H9 (cell line): ENCODE measurements at regions not wholly inside any gene's neighbourhood (a gene's known extent, or its start where the extent isn't known, plus 50 kb on each side); places are given as distances from the start of the nearest gene placed in this dataset.

Experiments used
- DNase-seq: peaks from one replicate; pipeline ENCODE4 v3.0.0-alpha.2; 2017
- H2AFZ ChIP-seq: one replicate; pipeline ENCODE4 v1.6.1; 2013; ENCODE audit warnings: mild to moderate bottlenecking, low read length, control low read depth, moderate library complexity
- H2AK5ac ChIP-seq: 2 replicates; pipeline ENCODE4 v1.6.1; 2013; ENCODE audit warnings: low read length, control low read depth, mixed read lengths; ENCODE audit not compliant: insufficient read length
- H2BK120ac ChIP-seq: one replicate; pipeline ENCODE4 v1.6.1; 2013; ENCODE audit warnings: low read depth, mild to moderate bottlenecking, low read length, control low read depth, inconsistent platforms; ENCODE audit not compliant: poor library complexity, severe bottlenecking
- H2BK12ac ChIP-seq: 2 replicates; pipeline ENCODE4 v1.6.1; 2013; ENCODE audit warnings: low read length, control low read depth, mixed read lengths, low read depth; ENCODE audit not compliant: insufficient read length
- H2BK15ac ChIP-seq: 2 replicates; pipeline ENCODE4 v1.6.1; 2013; ENCODE audit warnings: low read depth, low read length, control low read depth
- H2BK20ac ChIP-seq: one replicate; pipeline ENCODE4 v1.6.1; 2013; ENCODE audit warnings: low read depth, mild to moderate bottlenecking, low read length, control low read depth, inconsistent platforms; ENCODE audit not compliant: poor library complexity, severe bottlenecking
- H2BK5ac ChIP-seq: 2 replicates; pipeline ENCODE4 v1.6.1; 2013; ENCODE audit warnings: low read length, control low read depth, mixed read lengths; ENCODE audit not compliant: insufficient read length
- H3K14ac ChIP-seq: 2 replicates; pipeline ENCODE4 v1.6.1; 2013; ENCODE audit warnings: low read length, control low read depth; ENCODE audit not compliant: insufficient read depth
- H3K18ac ChIP-seq: 2 replicates; pipeline ENCODE4 v1.6.1; 2013; ENCODE audit warnings: low read depth, mild to moderate bottlenecking, mixed read lengths, low read length, control low read depth; ENCODE audit not compliant: insufficient read length
- H3K23ac ChIP-seq: 2 replicates; pipeline ENCODE4 v1.6.1; 2013; ENCODE audit warnings: low read length, control low read depth, mixed read lengths, low read depth; ENCODE audit not compliant: insufficient read length
- H3K23me2 ChIP-seq: 2 replicates; pipeline ENCODE4 v1.6.1; 2013; ENCODE audit warnings: low read depth, mild to moderate bottlenecking, mixed read lengths, low read length, control low read depth; ENCODE audit not compliant: insufficient read length, poor library complexity, severe bottlenecking
- H3K27ac ChIP-seq: 2 replicates; pipeline ENCODE4 v1.5.1; 2013; ENCODE audit warnings: low read length, control low read depth, mixed read lengths, low read depth; ENCODE audit not compliant: insufficient read length
- H3K27me3 ChIP-seq: 2 replicates; pipeline ENCODE4 v1.6.1; 2013; ENCODE audit warnings: low read length, control low read depth, inconsistent platforms; ENCODE audit not compliant: insufficient read depth
- H3K4ac ChIP-seq: 2 replicates; pipeline ENCODE4 v1.6.1; 2013; ENCODE audit warnings: low read depth, mild to moderate bottlenecking, control low read depth, inconsistent platforms, low read length, moderate library complexity
- H3K4me1 ChIP-seq: 2 replicates; pipeline ENCODE4 v1.6.1; 2013; ENCODE audit warnings: low read length, control low read depth, inconsistent platforms; ENCODE audit not compliant: insufficient read depth
- H3K4me2 ChIP-seq: 2 replicates; pipeline ENCODE4 v1.6.1; 2013; ENCODE audit warnings: low read length, control low read depth, mixed read lengths; ENCODE audit not compliant: insufficient read length, insufficient read depth
- H3K56ac ChIP-seq: 2 replicates; pipeline ENCODE4 v1.6.1; 2013; ENCODE audit warnings: low read depth, mild to moderate bottlenecking, mixed read lengths, low read length, control low read depth; ENCODE audit not compliant: insufficient read length
- H3K79me1 ChIP-seq: 2 replicates; pipeline ENCODE4 v1.6.1; 2013; ENCODE audit warnings: low read depth, mild to moderate bottlenecking, moderate library complexity, low read length, control low read depth, inconsistent platforms; ENCODE audit not compliant: insufficient read depth, poor library complexity, severe bottlenecking
- H3K79me2 ChIP-seq: 2 replicates; pipeline ENCODE4 v1.6.1; 2013; ENCODE audit warnings: low read length, control low read depth, inconsistent platforms; ENCODE audit not compliant: insufficient read depth
- H3K9ac ChIP-seq: 2 replicates; pipeline ENCODE4 v1.6.1; 2013; ENCODE audit warnings: low read length, control low read depth, mixed read lengths; ENCODE audit not compliant: insufficient read length; ENCODE audit errors: extremely low read depth
- H3K9me3 ChIP-seq: one replicate; pipeline ENCODE4 v1.6.1; 2013; ENCODE audit warnings: low read depth, low read length, inconsistent platforms; ENCODE audit not compliant: control insufficient read depth
- H3T11ph ChIP-seq: one replicate; pipeline ENCODE4 v1.6.1; 2013; ENCODE audit warnings: mild to moderate bottlenecking, low read length, control low read depth, inconsistent platforms
- H4K20me1 ChIP-seq: one replicate; pipeline ENCODE4 v1.6.1; 2013; ENCODE audit not compliant: control insufficient read depth, insufficient read length, insufficient read depth
- H4K5ac ChIP-seq: 2 replicates; pipeline ENCODE4 v1.6.1; 2013; ENCODE audit warnings: low read depth, mild to moderate bottlenecking, mixed read lengths, low read length, control low read depth; ENCODE audit not compliant: insufficient read length
- H4K8ac ChIP-seq: replicated peaks from 2 replicates; pipeline ENCODE4 v1.6.1; 2013; ENCODE audit warnings: low read length, control low read depth, mixed read lengths, low read depth; ENCODE audit not compliant: insufficient read length
- H4K91ac ChIP-seq: 2 replicates; pipeline ENCODE4 v1.6.1; 2013; ENCODE audit warnings: low read depth, mild to moderate bottlenecking, moderate library complexity, mixed read lengths, low read length, control low read depth; ENCODE audit not compliant: insufficient read length
- H3K27ac Mint-ChIP-seq, 3 experiments: 2 replicates in 2 of 3; 3 replicates in 1 of 3; pipeline ENCODE4 v1.8.0; 2020 to 2021; ENCODE audit warnings: mixed read lengths in 3 of 3, mild to moderate bottlenecking in 1 of 3, moderate library complexity in 1 of 3
- H3K27me3 Mint-ChIP-seq: 2 replicates; pipeline ENCODE4 v1.8.0; 2021; ENCODE audit warnings: low read depth, mild to moderate bottlenecking, moderate library complexity, mixed read lengths
- H3K36me3 Mint-ChIP-seq, 3 experiments: 2 replicates in 2 of 3; 3 replicates in 1 of 3; pipeline ENCODE4 v1.8.0; 2020 to 2021; ENCODE audit warnings: low read depth in 3 of 3, mixed read lengths in 3 of 3; ENCODE audit not compliant: insufficient read depth in 1 of 3
- H3K4me1 Mint-ChIP-seq, 2 experiments: 2 replicates each; pipeline ENCODE4 v1.8.0; 2020; ENCODE audit warnings: mixed read lengths in 2 of 2
- H3K4me3 Mint-ChIP-seq, 2 experiments: 2 replicates in 1 of 2; 3 replicates in 1 of 2; pipeline ENCODE4 v1.8.0; 2020 to 2021; ENCODE audit warnings: mild to moderate bottlenecking in 2 of 2, mixed read lengths in 2 of 2, moderate library complexity in 1 of 2
- H3K9me3 Mint-ChIP-seq, 2 experiments: 2 replicates in 1 of 2; 3 replicates in 1 of 2; pipeline ENCODE4 v1.8.0; 2020; ENCODE audit warnings: mild to moderate bottlenecking in 2 of 2, mixed read lengths in 2 of 2, moderate library complexity in 1 of 2
- CTCF ChIP-seq: fragments of 200-600 bp; sonication (generic); conservative IDR thresholded peaks from 3 replicates; pipeline ENCODE4 v1.8.0; 2021; ENCODE audit warnings: antibody characterized with exemption, mild to moderate bottlenecking
- WGBS: extraction: QIAGEN DNeasy Blood & Tissue Kit; methylation state at CpG from one replicate; pipeline ENCODE4 v1.1.7; 2013; ENCODE audit warnings: missing lambda C conversion rate, low lambda C conversion rate, mixed read lengths; ENCODE audit not compliant: insufficient read length; ENCODE audit errors: extremely low coverage; 5-methylcytosine and 5-hydroxymethylcytosine counted together

GRCh38 chr5:166068547-166069335 lies 2222.7 kb upstream of the WWC1 start:
- no peak overlapping the region for H2AK5ac ChIP-seq
- no peak overlapping the region for H2BK5ac ChIP-seq
- no peak overlapping the region for H2BK15ac ChIP-seq
- no peaks in the 10 kb centered on the region for H4K20me1 ChIP-seq
- no peak overlapping the region for H3K4ac ChIP-seq
- H3K9ac ChIP-seq = no peak overlapping the region
- no peaks in the 10 kb centered on the region for H3K27me3 ChIP-seq
- no peaks in the 10 kb centered on the region; a peak in 1 of 5 replicates for H3K9me3 Mint-ChIP-seq
- no peak overlapping the region for H2BK120ac ChIP-seq
- H3K27ac ChIP-seq = no peak overlapping the region
- H4K5ac ChIP-seq = no peak overlapping the region
- H3T11ph ChIP-seq = no peak overlapping the region
- H3K23me2 ChIP-seq = no peaks in the 10 kb centered on the region
- H4K91ac ChIP-seq = no peak overlapping the region
- peaks cover 51 to 54% of the 10 kb centered on the region in 2 experiments for H3K4me1 Mint-ChIP-seq
- no peak overlapping the region for H3K4me2 ChIP-seq
- H3K23ac ChIP-seq = no peak overlapping the region
- no peaks in the 10 kb centered on the region for H3K27me3 Mint-ChIP-seq
- H2BK20ac ChIP-seq = no peak overlapping the region
- no peak for TF ChIP-seq CTCF
- no peaks in the 10 kb centered on the region for H3K79me2 ChIP-seq
- peaks cover 0 to 3% (median 0%) of the 10 kb centered on the region in 3 experiments; a peak in 3 of 7 replicates for H3K36me3 Mint-ChIP-seq
- WGBS = no CpG with 5 or more reads among the region's 9 CpGs
- H3K27ac Mint-ChIP-seq = no peak overlapping the region
- no peak overlapping the region for H3K56ac ChIP-seq
- H3K79me1 ChIP-seq = no peaks in the 10 kb centered on the region
- peaks cover 7% of the 10 kb centered on the region; the same call in 1 of the 2 replicates for H3K4me1 ChIP-seq
- no peaks in the 10 kb centered on the region for H3K9me3 ChIP-seq
- H3K14ac ChIP-seq = no peak overlapping the region
- no peak overlapping the region for H2BK12ac ChIP-seq
- no peak overlapping the region for H2AFZ ChIP-seq
- no peak for DNase-seq
- no peak overlapping the region for H3K18ac ChIP-seq
- H4K8ac ChIP-seq = no peak overlapping the region
- H3K4me3 Mint-ChIP-seq = no peak overlapping the region
